Mononuclear cell (primary cell): ENCODE measurements at regions not wholly inside any gene's neighbourhood (a gene's known extent, or its start where the extent isn't known, plus 50 kb on each side); places are given as distances from the start of the nearest gene placed in this dataset.
"Not testable (repeated sequence)": the region's sequence is repeated elsewhere in the genome, so short reads cannot be mapped to it uniquely, and the experiment has no call there.

Experiments
- H3K27me3 ChIP-seq: 2 replicates; pipeline ENCODE4 v1.6.0; 2011; ENCODE audit warnings: low read length, control low read depth; ENCODE audit not compliant: insufficient read depth
- H3K4me1 ChIP-seq: 2 replicates; pipeline ENCODE4 v1.5.1; 2011; ENCODE audit warnings: mild to moderate bottlenecking, low read length, control low read depth; ENCODE audit not compliant: insufficient read depth
- H3K4me3 ChIP-seq: 2 replicates; pipeline ENCODE4 v1.5.1; 2011; ENCODE audit warnings: mild to moderate bottlenecking, low read length, moderate library complexity
- H3K9me3 ChIP-seq: 2 replicates; pipeline ENCODE4 v1.5.1; 2011; ENCODE audit warnings: low read depth, mild to moderate bottlenecking, control low read depth, low read length

DNA sequence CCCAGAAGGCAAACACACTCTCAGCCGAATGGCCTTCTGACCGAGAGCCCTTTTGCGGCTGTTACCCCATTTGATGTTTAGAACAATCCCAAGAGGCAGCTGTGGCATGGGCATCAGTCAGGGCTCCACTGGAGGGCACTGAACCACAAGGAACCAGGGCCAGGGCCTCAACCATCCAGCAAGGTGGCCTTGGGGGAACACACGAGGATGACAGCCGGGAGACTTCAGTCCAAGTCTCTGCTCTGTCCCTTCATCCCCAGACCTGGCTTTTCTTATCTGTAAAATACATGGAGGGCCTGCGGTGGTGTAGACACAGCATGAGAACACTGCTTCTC lies 63.6 kb upstream of the INSIG1 start:
- no peaks in the 10 kb centered on the region for H3K4me1 ChIP-seq
- no peaks in the 10 kb centered on the region for H3K27me3 ChIP-seq
- no peak overlapping the region for H3K4me3 ChIP-seq
- no peaks in the 10 kb centered on the region for H3K9me3 ChIP-seq

DNA sequence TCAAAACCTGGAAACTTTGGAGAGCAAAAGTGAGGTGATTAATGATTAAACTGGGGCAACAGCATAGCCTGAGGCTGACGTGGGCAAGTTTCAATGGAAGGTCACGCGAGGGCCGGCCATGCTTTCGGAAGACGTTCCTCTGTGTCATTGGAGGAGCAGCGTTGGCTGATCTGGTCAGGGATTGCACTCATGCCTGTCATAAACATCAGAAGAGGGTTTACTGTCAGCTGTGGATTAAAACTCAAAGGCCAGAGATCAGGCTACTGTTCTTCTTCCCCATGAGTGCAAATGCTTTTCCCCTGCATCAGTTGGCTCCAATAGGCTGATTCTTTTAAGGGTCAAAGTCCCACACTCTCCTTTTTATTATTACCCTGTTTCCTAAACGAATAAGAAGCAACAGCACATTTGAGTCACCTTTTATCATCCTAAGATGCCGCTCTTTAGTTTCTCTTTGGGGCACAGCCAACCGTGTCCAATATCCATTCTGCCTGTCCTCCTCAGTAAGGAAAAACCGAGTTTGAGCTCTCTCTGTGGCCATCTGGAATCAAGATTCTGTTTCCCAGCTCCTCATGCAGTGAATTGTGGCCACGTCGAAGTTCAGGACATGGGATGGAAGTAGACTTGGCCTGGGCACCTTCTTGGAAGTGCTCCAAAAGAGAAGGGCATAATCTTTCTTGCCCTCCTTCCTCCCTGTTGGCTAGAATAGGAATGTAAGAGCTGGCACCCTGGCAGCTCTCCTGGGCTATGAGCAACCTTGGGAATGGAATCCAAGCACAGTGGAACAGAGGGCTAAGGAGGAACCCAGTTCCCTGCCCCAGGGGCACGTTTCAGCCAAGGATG lies 62.5 kb upstream of the INSIG1 start:
- H3K4me1 ChIP-seq: no peaks in the 10 kb centered on the region
- H3K27me3 ChIP-seq: no peaks in the 10 kb centered on the region
- H3K9me3 ChIP-seq: no peaks in the 10 kb centered on the region
- H3K4me3 ChIP-seq: no peak overlapping the region

DNA sequence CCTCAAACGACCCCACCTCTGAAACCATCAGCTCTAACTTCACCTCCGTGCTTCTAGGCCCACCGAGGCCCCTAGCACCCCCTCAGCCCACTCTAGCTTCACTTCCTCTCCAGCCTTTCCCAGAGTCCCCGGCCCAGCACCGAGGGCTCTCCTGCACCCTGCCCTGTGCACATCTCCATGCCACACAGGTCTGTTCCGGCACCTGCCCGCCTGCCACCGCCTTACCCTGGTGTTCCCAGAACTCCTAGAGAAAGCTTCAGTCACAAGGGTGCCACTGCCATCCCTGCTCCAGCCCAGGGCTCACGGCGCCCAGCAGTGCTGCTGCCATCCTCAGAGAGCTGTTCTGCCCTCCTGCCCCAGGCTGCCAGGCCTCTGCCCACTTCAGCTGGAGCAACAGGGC lies 61.3 kb upstream of the INSIG1 start:
- no peak overlapping the region for H3K4me3 ChIP-seq
- no peaks in the 10 kb centered on the region for H3K4me1 ChIP-seq
- H3K9me3 ChIP-seq: no peaks in the 10 kb centered on the region
- H3K27me3 ChIP-seq: no peaks in the 10 kb centered on the region

DNA sequence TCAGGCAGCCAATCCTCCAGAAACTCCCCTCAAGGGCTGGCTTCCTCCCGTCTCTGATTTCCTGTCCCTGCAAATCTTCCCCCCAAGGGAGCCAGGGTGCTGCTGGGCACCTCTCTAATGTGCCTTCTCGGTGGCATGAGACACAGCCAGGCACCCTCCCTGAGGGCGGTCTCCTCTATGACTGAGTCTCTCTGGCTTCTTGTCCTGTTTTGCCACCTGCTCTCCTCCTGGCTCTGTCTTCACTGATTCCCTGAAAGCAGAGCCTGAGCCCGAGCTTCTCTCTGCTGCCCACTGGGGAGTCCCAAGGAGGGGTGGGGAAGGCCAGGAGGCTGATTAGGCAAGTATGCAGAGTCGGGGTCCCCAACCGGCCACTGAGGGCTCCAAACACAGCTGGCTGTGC lies 60.4 kb upstream of the INSIG1 start:
- Histone ChIP-seq H3K4me1 (no peaks in the 10 kb centered on the region), H3K4me3 (no peak overlapping the region), H3K9me3 (no peaks in the 10 kb centered on the region), H3K27me3 (no peaks in the 10 kb centered on the region)

DNA sequence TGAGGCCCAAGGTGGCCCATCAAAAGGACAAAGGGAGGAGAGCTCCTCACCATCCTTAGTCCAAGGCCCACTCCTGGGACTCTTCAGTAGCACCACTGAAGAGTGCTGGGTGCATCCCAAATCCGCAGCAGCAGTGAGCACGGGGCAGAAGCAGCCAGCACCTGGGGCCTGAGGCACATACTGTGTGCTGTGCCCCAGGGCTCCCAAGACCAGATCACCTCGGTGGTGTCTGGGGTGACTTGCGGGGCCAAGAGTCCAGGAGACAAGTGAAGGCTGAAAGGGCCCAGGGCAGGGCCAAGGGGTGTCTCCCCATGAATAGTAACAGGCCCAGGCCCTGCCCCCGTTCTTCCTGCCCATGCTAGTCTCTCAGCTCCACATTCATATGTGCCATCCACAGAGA lies 59.9 kb upstream of the INSIG1 start:
- no peaks in the 10 kb centered on the region for H3K9me3 ChIP-seq
- H3K4me3 ChIP-seq: no peak overlapping the region
- no peaks in the 10 kb centered on the region for H3K27me3 ChIP-seq
- H3K4me1 ChIP-seq: no peaks in the 10 kb centered on the region

DNA sequence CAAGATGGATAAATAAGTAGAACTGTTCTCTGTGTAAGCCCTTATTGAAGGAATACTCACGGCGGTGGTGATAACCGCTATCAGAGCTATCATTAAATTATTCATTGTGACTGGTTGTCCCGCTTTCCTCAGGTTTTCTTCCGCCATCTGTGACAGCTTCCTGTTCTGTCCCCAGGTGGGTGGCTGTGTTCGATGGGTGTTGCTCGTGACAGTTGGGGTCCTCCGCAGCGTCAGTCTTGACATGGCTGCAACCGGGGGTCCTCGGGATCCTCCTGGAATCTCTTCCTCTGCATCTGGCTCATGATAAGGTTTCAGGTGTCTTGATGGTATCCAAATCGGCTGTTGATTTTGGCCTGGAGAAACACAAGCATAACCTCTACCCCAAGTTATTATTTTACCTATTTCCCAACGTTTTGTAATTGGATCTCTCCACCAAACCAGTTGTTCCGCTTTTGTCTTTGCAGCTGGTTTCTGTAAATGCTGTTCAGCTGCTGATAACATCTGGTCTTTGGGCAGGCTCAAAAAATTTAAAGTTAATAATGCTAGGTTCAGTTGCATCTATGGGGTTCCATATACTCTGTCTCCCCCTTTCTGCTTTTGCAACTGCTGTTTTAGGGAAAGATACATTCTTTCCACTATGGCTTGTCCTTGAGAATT lies 58.1 kb upstream of the INSIG1 start:
- not testable (repeated sequence) for H3K27me3 ChIP-seq, H3K4me3 ChIP-seq, H3K4me1 ChIP-seq, H3K9me3 ChIP-seq

DNA sequence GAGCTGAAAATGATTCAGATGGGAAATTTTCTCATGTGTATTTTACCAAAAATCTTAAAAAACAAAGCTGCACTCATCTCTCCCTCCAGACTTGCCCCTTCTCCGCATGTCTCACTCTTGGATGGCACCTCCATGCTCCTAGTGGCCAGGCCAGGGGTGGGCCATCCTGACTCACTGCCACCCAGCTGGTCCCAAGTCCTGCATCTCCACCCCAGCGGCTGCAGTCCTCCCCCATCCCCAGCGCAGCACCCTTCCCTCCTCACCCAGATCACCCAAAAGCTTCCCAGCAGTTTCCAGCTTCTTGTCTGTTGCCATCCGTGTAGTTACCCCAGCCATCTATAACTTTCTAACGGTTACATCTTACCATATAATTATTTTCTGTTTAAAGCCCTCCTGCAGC lies 53.0 kb upstream of the INSIG1 start:
- no peak overlapping the region for H3K4me3 ChIP-seq
- no peaks in the 10 kb centered on the region for H3K9me3 ChIP-seq
- H3K4me1 ChIP-seq: no peaks in the 10 kb centered on the region
- H3K27me3 ChIP-seq: no peaks in the 10 kb centered on the region

DNA sequence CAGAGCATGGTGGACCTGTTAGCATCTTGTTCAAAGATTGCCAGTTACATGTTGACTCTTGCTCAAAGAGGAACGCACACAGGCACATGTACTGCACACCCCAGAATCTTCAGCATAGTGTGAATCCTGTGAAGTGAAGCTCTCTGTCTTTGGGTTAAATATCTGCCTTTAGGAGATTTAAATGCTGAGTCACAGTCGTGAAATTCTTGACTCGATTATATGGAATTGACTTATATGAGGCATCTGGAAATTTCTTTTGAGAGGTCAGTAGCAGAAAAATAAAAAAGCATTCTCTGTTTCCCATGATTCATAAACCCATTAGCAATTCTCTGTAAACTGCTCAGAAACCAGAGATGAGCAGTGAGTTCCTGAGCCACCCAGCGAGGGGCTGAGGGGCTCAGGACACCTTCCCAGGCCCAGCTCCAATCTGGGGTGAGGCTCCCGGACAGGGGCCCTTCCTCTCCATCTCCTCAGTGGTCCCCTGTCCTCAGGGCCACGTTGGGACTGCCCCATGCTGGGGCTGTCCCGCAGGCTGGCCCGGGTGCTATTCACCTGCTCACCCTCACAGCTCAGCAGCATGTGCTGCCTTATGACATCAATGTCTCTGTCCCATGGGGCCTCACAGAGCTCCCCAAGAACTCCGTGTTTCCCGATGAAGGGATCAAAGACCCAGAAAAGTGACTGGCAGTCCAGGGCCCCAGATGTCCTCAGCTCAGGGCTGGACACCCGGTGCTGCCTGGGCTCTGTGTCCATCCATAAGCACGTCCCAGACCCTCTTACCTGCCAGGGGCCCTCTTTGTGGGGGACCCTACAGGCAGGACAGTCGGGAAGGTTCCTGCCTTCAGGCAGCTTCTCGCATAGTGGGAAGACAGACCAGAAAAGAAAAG lies 50.0 kb upstream of the INSIG1 start:
- H3K4me3 ChIP-seq: no peak overlapping the region
- no peaks in the 10 kb centered on the region for H3K4me1 ChIP-seq
- no peaks in the 10 kb centered on the region for H3K9me3 ChIP-seq
- H3K27me3 ChIP-seq: no peaks in the 10 kb centered on the region
